GM18870 (cell line): ENCODE measurements at regions not wholly inside any gene's neighbourhood (a gene's known extent, or its start where the extent isn't known, plus 50 kb on each side); places are given as distances from the start of the nearest gene placed in this dataset.
"Not testable (repeated sequence)": the region's sequence is repeated elsewhere in the genome, so short reads cannot be mapped to it uniquely, and the experiment has no call there.

Experiments
- ATAC-seq: cut with Tn5 transposase; IDR thresholded peaks from one replicate; pipeline ENCODE4 v1.9.1; 2021; ENCODE audit warnings: moderate library complexity; ENCODE audit not compliant: unreplicated experiment

DNA sequence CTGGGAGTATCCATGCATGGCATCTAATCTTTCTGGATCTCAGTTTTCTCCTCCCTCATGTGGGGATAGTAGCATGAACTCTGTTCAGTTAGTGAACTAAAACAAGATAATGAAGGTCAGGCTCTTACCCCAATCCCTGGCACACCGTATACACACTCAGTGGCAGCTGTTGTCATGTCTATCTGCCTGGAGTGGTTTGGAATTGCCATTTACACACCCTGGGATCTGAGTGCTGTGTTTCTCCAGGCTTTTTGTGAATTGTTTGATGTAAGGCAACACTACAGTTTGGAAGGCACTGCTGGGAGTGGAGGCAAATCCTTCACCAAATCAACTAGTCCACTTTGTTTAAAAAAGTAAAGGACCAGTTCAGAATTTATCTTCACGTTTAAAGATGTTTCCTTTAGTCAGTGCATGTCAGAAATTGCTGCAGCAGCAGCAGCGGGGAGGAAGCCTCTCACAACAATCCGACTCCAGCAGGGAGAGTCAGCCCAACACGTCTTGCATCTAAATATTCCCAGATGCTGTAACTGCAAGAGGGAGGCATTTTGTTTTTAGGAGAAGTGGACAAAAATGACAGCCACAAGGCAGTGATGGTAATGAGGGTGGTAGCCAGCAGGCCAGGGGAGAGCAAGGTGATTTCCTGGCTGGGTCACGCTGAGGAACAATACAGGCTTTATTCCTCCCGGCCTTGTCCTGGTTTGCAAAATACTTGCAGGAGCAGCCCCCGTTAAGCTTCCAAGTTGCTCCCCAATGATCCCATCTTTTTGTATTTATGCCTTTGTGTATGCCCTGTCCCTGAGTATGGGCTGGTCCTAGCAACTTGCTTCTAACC lies 128.5 kb upstream of the LRIG1 start:
- ATAC-seq = no peak

DNA sequence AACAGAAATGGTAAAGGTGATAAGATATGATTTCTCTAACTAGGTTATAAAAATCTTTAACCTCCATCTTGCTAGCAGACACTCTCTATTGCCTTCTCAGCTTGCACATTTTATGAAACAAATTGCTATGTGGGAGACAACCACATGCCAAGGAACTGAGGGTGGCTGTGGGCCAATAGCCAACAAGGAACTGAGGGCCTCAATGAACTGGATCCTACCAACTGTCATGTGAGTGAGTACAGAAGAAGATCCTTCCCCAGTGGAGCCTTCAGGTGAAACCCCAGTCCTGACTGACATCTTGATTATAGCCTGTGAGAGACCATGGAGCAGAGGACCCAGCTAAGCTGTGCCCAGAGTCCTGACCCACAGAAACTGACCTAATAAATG lies 129.2 kb upstream of the LRIG1 start:
- no peak for ATAC-seq

DNA sequence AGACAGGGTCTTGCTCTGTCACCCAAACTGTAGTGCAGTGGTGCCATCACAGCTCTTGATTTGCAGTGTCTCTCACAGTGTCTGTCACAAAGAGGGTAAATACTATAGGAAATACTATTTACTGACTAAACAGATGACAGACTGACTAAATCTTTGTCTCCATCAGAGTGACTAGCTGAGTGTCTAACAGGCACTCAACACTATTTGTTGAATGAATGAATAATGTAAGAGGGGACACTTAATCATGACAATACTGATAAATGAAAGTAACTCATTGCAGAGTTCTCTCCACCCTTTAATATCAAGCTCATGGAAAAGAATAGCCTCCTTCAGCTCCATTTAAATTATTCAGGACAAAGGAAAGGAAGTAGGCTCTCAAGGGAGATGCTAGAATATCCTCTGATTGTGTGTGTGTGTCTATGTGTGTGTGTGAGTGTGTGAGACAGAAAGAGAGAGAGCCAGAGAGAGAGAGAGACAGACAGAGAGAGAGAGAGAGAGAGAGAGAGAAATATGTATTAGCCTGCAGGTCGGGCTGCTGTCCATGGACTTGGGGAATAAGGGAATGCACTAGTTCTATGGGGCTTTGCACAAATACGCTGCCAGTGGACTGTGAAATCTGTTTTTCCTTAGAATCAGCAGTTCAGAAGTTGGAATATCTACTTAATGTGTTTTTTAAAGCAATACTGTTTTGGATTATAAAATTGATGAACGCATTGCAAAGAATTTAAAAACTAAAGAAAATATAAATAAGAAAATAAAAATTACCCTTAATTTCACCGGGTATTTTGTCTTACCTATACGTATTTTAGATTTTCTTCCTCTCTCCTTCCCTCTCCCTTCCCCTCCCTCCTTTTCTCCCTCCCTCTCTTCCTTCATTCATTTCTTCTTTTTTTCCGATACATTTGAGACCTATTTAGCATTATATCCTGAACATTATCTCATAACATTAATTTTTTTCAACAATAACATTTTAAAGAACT lies 132.9 kb upstream of the LRIG1 start:
- ATAC-seq = no peak

DNA sequence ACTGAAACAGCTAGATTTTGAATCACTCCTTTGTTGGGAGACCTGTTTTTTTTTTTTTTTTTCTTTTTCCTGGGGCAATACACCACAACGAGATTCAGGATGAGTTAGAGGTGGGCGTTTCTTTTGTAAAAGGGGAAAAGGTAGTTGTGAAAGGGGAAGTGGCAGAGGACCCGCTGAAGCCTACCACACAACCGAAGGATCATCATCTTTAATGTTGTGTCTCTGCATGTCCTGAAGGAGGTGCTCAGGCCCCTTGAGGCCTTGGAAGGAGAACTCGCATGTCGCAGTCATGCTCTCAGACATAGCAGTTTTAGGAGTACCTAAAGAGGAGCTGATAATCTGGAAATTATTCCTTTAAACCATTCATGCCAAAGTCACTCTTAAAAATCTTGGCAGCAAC lies 137.9 kb upstream of the LRIG1 start:
- ATAC-seq = no peak

DNA sequence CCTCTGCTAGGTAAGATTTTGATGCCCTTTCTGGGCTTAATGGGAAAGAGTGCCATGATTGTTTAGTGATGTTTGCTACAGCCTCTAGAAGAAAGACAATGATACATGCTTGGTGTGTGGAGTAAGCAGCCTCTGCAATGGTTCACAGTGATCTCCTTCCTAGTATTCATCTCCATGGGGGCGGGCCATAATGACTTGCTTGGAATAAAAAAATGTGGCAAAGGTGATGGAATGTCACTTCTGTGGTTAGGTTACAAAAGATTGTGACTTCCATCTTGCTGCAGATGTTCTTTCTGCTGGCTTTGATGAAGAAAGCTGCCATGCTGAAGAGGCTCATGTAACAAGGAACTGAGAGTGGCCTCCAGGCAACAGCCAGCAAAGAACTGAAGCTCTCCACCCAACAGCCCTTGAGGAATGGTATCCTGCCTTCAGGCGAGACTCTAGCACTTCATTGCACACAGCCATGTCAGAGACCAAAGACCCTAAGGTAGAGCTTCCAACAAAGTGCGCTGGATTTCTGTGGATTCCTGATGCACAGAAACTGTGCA lies 139.1 kb upstream of the LRIG1 start:
- ATAC-seq = no peak

DNA sequence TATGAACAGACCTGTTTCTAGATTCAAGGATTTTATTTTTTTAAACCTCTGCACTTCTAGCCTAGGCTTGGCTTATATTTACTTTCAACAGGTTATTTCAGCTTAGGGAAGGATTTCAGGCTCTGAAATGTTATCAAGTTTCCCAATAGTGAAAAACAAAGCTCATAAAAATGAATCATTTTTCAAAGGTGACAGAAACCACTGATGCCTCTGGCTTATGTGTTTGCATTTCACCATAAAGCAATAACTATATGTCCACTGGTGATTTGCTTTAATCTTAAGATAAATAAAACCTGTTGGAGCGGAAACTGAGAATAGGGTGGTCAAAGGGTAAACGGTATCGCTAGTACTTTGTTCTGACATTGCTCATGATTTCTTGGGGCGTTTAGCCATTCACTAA lies 141.2 kb upstream of the LRIG1 start:
- no peak for ATAC-seq

DNA sequence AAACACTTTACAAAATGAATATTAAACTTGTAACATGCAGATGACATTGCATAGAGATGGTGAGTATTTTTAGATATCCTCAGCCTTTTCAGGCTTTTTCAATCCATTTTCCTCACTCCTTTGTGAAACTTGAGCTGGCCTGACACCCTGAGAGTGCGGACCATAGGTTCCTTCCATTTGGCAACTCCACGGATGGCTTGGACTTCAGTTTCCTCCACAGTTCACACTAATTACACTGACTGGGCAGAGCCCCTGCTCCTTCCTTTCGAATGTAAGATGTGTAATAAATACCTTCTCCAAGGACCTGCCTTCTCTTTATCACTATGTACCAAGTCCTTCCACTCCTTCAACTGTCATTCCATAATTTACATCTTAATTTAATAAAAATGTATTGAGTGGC lies 141.7 kb upstream of the LRIG1 start:
- no peak for ATAC-seq

DNA sequence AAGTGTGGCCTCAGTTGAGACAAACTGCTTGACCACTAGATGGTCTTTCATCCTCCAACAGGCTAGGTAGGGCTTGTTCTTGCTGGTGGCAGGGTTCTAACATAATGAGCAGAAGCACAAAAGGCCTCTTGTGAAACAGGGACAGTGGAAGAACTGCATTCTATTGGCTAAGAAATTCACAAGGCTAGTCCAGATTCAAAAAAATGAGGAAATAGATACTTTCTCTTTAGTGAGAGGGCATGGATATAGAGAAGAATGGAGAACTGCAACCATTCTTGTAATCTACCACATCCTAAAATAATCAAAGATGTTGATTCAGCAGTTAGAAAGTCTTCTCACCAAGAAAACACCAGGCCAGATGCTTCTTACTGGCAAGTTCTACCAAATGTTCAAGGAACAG lies 143.7 kb upstream of the LRIG1 start:
- ATAC-seq = no peak

DNA sequence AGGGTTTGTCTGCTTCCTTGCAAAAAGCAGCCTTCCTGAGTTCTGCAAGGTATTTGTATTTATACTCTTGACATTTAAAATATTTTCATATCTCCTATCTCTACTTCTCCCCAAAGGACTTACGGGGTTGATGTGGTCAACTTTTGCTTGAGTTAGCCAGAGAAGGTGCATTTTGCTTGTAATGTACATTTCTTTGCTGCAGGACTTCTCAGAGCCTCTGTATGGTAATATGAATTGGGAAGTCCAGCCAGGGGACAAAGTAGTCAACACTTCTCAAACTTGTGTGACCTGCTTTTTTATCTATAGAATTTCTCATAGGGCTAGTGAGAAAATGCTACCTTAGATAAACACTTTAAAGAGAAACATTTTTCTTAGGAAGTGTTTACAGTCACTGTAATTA lies 148.2 kb upstream of the LRIG1 start:
- ATAC-seq = no peak

DNA sequence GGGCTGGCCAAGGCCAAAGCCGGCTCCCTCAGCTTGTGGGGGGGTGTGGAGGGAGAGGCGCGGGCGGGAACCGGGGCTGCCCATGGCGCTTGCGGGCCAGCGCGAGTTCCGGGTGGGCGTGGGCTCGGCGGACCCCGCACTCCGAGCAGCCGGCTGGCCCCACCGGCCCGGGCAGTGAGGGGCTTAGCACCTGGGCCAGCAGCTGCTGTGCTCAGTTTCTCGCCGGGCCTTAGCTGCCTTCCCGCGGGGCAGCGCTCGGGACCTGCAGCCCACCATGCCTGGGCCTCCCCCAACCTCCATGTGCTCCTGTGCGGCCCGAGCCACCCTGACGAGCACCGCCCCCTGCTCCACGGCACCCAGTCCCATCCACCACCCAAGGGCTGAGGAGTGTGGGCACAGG lies 150.7 kb upstream of the LRIG1 start:
- ATAC-seq = not testable (repeated sequence)

DNA sequence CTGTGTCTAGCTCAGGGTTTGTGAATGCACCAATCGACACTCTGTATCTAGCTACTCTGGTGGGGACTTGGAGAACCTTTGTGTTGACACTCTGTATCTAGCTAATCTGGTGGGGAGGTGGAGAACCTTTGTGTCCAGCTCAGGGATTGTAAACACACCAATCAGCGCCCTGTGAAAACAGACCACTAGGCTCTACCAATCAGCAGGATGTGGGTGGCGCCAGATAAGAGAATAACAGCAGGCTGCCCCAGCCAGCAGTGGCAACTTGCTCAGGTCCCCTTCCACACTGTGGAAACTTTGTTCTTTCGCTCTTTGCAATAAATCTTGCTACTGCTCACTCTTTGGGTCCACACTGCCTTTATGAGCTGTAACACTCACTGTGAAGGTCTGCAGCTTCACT lies 151.3 kb upstream of the LRIG1 start:
- not testable (repeated sequence) for ATAC-seq

DNA sequence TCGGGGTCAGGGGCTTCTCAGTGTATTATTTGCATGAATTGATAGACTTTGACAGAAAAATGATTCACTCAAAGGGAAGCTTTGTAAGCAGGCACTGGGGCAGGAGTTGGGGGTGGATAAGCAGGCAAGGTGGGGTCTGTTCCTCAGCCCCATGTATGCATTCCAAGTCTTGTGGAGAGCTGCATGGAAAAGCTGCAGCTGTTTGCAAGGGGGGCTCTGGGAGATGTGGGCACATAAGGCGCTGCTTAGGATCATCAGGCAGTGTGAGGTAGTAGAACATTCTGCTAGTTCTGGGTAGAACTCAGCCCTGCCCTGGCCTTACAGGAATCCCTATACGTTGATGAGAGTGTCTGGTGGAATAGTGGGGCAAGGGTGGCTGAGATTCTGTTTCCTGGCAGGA lies 154.2 kb upstream of the LRIG1 start:
- ATAC-seq = no peak

DNA sequence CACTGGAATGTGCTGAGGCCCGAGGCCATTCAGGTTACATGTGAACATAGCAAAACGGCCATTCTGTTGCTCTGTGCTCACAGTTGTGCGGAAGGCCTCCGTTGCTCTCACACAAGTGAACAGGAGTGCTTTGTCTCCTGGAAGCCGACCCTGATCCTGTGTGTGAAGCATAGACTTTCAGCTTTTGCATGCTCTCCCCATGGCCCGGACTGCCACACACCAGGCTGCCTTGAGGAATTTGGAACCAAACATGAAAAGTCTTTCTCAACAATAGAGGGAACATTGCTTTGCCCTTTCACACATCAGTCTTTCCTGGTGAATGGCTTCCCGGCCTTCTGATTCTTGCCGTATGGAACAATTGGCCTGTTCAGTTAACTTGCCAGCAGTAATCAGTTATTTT lies 154.8 kb upstream of the LRIG1 start:
- ATAC-seq = no peak

DNA sequence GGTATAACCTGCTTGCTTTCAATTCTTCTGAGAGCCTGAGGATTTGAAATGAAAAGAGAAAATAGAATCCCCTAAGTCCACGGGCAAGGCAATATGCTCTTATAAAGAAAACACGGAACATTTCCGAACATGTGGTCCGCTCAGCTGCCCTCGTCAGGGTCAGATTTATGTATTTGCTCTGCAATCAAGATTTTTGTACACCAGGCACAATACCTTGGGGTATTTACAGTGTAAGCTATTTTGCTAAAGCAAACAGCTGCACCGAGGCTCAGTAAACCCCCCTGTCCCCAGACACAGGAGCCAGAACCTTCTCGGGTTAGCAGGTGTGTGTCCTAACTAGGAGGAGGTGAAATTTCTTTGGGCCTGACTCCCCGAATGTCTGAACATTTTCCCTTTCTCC lies 155.8 kb upstream of the LRIG1 start:
- no peak for ATAC-seq

DNA sequence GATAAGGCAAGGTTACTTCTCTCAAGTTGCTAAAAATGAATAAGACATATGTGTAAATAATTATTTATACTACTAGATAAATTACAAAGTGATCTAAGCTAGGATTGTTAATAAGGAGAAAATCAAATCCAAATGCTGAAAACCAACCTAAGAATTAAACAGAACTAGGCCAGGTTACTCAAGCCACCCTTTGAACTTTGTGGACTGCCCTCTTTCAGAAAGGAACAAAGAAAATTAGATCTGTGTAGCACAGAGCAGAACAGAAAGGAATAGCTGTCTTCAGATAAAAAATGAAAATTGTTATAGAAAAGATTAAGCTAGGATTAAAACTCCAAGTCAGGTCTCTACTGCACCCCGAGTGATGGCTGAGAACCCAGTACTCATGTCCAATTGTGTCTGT lies 158.2 kb upstream of the LRIG1 start:
- ATAC-seq = no peak

DNA sequence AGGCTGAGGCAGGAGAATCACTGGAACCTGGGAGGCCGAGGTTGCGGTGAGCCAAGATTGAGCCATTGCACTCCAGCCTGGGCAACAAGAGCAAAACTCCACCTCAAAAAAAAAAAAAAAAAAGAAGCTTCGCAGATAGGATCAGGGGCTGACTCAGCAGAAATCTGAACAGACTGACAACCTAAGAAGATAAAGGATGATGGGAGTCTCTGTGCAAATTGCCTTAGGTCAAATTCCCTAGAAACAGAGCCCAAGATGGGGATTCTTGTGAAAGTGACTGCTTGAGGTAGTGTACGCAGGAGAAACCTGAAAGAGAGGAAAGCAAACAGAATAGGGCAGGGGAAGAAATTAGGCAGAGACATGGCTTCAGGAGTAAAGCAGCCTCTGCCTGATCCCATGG lies 160.8 kb upstream of the LRIG1 start:
- no peak for ATAC-seq

DNA sequence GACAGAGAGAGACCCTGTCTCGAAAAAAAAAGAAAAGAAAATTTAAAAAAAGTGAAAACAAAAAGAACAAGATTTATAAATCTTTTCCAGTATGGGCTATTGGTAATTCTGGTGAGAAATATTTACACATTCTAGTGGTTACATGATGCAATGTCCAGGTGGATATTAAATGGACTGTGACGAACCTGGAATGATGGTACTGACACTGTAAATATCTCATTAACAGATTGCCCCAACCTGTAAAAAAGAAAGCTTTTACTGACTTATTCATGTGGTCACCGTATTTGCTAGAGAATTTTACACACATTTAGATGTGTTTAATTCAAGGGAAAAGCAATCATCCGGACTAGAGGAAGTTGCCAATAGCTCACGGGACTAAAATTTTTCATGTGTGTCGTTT lies 162.1 kb upstream of the LRIG1 start:
- no peak for ATAC-seq

DNA sequence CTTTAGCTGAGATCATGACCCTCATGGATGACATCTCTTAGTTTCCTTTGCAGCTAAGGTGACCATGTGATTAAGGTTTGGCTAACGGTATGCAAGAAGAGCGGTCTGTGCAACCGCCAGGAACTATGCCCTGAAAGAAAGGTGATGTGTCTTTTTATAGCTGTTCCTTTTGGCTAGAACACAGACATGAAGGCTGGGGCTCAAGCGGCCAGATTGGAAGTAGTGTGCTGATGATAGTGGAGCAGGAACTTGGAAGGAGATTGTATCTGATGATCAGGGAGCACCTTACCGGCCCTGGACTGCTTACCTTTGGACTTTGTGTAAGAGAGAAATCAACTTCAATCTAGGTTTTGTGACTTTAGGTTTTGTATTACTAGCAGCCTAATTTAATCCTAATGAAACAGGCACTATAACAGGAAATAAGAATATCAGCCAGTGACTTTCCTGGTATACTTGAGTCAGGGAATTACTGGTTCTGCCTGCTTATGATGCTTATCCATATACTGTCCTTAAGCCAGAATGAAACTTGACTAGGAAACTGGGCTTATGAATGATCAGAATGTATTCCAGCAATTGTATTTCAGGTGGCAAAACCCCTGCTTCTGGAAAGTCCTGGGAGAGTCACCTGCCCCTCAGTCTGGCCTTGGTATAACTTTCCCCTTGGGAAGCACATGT lies 164.3 kb upstream of the LRIG1 start:
- ATAC-seq = no peak

DNA sequence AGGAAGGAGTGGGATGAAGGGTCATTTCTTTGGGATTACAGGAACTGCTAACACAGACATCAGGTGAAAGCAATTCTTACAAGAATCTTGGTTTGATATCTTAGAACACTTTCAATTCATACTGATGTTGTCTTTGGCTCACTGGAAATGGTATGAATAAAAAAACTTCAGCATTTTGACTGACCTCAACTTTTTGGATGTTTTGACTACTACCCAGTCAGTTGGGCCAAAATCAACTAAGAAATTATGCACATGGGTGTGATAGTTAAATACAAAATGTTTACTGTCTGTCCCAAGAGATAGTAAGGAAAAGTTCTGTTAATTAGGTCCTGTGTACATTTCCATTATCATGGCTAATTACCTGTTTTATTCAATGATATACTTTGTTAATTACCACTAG lies 165.5 kb upstream of the LRIG1 start:
- no peak for ATAC-seq

DNA sequence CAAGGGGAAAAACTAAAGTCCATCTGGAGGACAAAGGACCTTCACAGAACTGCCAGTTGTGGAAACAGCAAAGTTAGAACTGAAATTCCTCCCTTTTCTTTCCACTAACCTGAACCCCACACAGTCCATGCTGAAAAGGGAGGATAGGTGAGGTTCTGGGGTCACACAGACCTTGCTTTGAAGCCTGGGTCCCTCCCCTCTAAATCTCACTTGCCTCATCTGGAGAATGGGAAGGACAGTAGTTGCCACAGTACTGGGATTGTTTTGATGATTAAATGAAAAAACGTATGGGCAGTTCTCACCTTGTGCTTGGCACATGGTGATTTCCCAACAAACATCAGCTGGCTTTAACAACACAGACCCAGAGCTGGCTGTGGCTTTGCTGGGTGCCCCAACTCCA lies 166.4 kb upstream of the LRIG1 start:
- no peak for ATAC-seq

DNA sequence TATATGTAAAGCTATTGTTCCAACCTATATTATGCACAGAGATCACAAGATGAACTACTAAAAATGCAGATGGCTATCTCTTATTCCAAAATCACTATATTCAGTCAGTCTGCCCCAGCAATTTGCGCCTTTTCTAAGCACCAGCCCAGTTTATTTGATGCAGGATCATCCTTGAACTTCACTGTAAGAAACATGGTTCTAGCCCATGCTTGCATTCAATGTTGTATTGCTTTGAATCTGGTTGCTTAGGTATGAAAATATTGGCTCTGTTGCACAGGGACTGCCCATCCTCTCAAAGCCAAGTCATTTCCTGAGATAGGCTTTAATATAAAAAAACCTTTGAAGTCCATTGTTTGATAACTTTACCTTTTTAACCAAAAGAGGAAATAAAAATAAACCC lies 170.5 kb upstream of the LRIG1 start:
- no peak for ATAC-seq
